GM19372 (cell line): ENCODE measurements at regions not wholly inside any gene's neighbourhood (a gene's known extent, or its start where the extent isn't known, plus 50 kb on each side); places are given as distances from the start of the nearest gene placed in this dataset.

Source experiments
- ATAC-seq: cut with Tn5 transposase; IDR thresholded peaks from one replicate; pipeline ENCODE4 v1.9.1; 2021; ENCODE audit warnings: mild to moderate bottlenecking, low read depth, moderate library complexity; ENCODE audit not compliant: unreplicated experiment

GRCh38 chr2:223365158-223365679, 236.9 kb downstream of the SCG2 start:
- ATAC-seq, result no peak

DNA sequence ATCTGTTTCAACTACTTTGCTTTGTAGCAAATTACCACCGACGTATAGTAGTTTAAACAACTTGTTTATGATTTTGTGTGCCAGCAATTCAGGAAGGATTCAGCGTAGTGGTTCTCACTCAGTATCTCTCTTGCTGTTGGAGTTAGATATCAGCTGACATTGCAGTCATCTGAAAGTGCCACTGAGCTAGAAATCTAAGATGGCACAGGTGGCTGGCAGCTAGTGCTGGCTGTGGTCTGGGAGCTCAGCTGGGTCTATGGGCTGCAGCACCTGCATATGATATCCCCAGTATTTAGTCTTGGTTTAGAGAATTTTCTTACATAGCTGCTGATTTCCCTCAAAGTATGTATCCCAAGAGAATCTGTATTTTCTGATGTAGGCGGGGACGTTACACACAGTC, 235.6 kb downstream of the SCG2 start:
- ATAC-seq, result no peak

DNA sequence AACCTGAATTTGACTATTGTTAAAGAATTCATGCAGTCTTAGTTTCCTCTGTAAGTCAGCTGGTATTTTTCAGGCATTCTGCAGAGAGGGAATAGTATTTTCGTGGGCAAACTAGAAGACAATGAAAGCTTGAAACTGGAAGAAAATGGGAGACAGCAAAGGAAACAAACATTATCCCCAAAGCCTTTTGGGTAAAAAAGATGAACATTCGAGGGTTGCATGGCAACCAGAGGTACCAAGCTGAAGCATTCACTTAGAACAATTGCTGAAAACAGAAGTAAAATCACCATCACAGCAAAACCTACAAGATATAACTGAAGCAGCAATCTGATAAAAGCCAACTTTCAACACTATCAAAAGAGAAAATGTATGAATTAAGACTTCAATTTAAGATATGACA, 233.7 kb downstream of the SCG2 start:
- no peak for ATAC-seq

DNA sequence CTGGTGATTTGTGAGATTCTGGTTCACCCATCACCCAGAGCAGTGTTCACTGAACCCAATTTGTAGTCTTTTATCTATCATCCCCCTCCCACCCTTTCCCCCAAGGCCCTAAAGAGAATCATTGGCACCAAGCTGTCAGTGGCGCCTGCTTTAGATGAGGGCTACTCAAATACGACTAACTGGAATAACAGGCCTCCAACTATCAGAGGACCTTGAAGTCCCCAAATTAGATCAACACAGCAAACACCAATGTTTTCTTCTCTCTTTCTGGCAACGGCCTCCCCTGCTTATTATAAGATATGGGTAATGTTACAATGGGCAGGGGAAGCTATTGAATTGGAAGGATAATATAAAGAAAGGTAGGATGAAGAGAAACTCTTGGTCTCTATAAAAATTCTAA, 232.3 kb downstream of the SCG2 start:
- no peak for ATAC-seq

DNA sequence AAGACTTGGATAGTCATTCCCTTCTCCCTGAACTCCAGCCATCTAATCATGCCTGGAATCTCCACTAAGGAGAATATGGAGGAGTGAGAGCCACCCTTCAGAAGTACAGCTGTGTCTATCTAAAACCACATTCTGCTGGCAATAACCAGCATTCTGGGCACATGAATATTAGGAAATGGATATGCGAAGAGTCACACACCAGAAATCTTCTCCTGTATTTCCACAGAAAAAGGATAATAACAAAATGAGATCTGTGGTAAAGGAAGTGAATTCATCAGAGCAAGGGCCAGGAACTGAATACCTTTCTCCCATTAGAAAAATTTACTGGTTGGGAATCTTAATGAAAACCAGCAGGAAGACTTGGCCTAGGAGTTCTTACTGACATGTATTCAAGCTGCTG, 218.8 kb downstream of the SCG2 start:
- no peak for ATAC-seq

- ATAC-seq, result no peak
Measured at GRCh38 chr2:223386189-223386588, 216.0 kb downstream of the SCG2 start.

GRCh38 chr2:223386984-223387383, 215.2 kb downstream of the SCG2 start:
- no peak for ATAC-seq

DNA sequence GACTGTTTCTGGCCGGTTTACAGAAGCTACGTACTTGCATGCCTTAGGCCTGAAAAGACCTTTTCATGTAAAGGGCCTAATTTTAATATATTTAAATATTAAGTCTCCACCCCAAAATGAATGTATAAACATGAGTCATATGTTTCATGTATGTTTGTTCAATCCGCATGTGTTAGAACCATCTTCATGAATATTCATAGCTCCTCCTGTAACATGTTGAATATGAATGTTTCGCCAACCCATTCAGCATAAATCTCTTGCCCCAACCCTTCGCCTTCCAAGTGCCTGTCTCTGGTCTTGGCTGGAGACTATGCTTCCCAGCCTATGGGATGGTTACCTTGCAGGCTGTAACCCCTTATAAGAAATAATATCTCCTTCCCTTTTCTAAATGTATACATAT, 212.5 kb downstream of the SCG2 start:
- ATAC-seq, result no peak

DNA sequence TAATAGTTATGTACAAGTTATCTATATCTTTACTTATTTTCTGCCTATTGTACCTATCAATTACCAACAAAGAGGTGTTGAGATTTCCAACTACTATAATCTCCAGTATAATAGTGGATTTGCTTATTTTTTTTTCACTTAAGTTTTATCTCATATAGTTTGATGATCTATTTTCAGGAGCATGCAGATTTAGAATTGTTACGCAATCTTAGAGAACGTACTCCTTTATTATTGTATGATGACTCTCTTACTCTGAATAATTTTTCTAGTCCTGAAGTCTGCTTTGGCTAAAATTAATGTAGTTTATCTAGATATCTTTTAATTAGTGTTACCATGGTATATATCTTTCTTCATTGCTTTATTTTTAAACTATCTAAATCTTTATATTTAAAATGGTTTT, 205.2 kb downstream of the SCG2 start:
- ATAC-seq, result no peak

DNA sequence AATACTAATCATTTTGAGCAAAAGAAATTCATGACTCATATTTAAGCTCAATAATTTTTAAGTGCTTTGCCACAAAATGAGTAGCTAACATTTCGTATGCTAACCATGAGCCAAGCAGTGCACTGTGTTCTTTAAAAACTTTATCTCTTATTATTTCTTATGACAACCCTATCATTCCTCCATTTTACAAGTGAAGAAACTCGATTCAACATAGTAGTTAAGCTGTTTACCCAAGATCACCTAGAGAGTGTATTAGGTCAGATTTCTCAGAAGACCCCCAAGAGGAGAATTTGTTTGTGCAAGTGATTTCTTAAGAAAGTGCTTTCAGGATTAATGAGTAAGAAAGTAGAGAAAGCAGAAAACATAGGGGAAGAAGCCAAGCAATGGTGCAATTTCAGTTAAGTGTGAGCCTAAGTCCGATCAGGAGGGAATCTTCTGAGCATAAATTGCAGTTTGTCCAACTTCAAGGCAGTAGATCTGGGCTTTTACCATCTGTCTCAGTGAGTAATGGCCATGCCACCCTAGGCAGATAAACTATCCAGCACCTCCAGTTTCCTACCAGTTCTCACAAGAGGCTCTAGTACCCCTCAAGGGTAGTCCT, 202.7 kb downstream of the SCG2 start:
- no peak for ATAC-seq

GRCh38 chr2:223404616-223405015, 197.5 kb downstream of the SCG2 start:
- no peak for ATAC-seq

DNA sequence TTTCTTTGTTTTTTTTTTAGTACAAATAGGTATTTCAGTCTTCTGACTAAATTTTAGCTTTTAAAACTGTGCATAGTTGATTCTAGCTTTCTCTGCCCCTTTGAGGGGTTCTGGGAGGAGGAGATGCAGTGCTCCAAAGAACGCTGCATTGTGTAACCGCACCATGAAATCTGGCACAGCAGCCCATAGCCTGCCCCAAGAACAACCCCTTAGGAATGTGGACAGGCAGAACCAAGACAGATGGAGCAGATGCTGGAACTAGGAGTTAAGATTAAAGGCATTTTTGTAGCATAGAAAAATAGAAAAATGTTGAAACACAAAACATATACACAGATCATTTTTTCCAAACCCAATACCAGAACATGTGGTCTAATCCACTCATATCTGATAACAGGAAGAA, 187.5 kb downstream of the SCG2 start:
- no peak for ATAC-seq

- ATAC-seq, result no peak
Measured at GRCh38 chr2:223415071-223415470, 187.1 kb downstream of the SCG2 start.

- ATAC-seq, result no peak
Measured at GRCh38 chr2:223416815-223417610, 185.1 kb downstream of the SCG2 start.

- no peak for ATAC-seq
Measured at GRCh38 chr2:223418131-223418530, 184.0 kb downstream of the SCG2 start.

DNA sequence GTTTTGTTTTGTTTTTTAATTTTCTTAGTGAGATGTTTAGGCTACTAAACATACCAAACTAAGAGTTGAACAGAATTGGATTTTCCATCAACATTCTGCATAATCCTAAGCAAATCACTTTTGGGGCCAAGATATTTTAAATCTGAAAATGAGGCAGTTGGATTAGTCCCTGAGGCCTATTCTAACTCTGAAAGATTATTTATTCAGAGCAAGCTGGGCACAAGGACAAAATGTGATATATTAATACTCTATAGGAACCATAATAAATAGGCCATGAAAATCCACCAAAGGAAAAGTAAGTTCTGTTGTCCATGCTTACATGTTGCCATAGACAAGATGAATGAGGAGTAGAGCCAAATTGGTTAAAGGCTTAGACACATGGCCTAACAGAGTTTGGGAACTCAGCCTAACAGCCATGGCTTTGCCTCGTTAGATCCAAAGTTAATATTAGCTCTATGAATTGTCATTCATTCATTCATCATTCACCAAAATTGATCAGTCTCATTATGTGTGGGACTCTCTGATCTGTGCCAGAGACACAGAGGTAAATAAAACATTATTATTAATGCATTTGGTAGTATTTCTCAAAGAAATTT, 183.5 kb downstream of the SCG2 start:
- no peak for ATAC-seq

DNA sequence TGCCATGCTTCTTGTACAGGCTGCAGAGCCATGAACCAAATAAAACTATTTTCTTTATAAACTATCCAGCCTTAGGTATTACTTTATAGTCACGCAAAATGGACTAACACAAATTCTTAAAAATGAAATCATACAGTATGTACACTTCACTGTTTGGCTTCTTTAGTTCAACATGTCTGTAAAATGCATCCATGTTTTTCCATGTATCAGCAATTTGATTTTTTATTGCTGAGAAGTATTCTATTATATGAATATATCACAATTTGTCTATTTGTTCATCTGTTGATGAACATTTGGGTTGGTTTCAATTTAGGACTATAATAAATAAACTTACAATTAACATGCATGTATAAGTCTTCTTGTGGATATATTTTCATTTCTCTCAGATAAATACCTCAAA, 182.1 kb downstream of the SCG2 start:
- ATAC-seq, result no peak

- no peak for ATAC-seq
Measured at GRCh38 chr2:223431479-223431878, 170.7 kb downstream of the SCG2 start.

DNA sequence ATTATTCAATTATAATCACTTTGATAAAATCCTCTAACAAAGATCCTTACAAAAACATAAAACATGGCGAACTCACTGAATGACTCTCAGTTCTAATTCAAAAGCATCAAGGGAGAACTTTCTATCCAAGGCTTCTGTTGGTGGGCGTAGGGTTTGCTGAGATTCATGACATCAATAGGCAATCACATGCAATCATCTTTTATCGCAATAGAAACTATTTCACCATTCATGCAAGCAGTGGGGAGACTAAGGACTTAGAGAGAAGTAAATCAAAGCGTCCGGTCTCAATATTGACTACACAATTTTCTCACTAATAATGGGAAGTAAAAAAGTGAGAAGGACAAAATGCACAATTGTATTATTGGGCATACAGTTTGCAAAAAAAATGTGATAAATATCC, 168.7 kb downstream of the SCG2 start:
- no peak for ATAC-seq

- ATAC-seq, result no peak
Measured at GRCh38 chr2:223437788-223438187, 164.4 kb downstream of the SCG2 start.

- ATAC-seq, result no peak
Measured at GRCh38 chr2:223439184-223439583, 163.0 kb downstream of the SCG2 start.

DNA sequence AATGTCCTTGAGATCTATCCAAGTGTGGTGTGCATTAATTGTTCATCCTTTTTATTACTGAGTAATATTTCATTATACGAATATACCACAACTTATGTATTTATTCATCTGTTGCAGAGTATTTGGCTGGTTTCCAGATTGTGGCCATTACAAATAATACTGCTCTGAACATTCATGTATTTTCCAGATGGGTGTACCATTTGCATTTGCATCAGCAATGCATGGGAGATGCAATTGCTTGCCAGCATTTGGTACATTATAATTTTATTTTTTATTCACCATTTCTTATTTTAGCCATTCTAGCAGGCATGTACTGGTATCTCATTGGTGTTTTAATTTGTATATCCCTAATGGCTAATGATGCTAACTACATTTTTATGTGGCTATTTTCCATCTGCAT, 162.4 kb downstream of the SCG2 start:
- no peak for ATAC-seq
